ENCODE measurements at regions not wholly inside any gene's neighbourhood (a gene's known extent, or its start where the extent isn't known, plus 50 kb on each side); places are given as distances from the start of the nearest gene placed in this dataset.

DNA sequence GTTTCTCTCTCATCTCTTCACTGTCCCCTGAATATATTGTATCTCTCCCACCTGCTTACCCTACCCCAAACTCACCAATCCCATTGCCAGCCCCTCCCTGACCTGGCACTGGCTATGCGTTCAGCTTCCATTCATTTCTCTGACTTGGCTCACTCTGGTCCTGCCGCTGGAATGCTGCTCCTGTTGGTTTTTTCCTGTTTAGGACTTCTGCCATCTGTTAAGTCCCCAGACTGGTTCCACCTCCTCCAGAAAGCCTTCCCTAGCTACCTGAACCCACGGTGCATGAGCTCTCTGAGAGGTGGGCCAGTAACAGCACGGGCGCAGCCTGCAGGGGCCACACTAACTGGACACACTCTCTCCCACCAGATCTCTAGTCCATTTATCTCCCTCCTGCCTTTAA lies 80.2 kb downstream of the HIF1AN start:
- TF ChIP-seq, protein P1, sequence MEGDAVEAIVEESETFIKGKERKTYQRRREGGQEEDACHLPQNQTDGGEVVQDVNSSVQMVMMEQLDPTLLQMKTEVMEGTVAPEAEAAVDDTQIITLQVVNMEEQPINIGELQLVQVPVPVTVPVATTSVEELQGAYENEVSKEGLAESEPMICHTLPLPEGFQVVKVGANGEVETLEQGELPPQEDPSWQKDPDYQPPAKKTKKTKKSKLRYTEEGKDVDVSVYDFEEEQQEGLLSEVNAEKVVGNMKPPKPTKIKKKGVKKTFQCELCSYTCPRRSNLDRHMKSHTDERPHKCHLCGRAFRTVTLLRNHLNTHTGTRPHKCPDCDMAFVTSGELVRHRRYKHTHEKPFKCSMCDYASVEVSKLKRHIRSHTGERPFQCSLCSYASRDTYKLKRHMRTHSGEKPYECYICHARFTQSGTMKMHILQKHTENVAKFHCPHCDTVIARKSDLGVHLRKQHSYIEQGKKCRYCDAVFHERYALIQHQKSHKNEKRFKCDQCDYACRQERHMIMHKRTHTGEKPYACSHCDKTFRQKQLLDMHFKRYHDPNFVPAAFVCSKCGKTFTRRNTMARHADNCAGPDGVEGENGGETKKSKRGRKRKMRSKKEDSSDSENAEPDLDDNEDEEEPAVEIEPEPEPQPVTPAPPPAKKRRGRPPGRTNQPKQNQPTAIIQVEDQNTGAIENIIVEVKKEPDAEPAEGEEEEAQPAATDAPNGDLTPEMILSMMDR (IDR thresholded peaks at IDR 0.05): no peak
- Histone ChIP-seq H3K4me1 (no peaks in the 10 kb centered on the region), H3K27ac (no peak overlapping the region), H3K27me3 (ENCODE audit: insufficient read depth in 3 of 3, low read length in 2 of 3) (peaks cover 0 to 80% (median 29%) of the 10 kb centered on the region in 3 donors), H3K9me3 (no peaks in the 10 kb centered on the region), H3K36me3 (ENCODE audit: insufficient read depth in 1 of 2, low read depth in 1 of 2) (no peaks in the 10 kb centered on the region), H3K4me3 (no peak overlapping the region)
- intact Hi-C loops (cut with DNase I): no loop called here
- DNase-seq (no peak), ATAC-seq (no peak)
- 48 to 56% (median 49%) methylated on average over 5 of the region's 5 CpGs for WGBS, 3 donors

DNA sequence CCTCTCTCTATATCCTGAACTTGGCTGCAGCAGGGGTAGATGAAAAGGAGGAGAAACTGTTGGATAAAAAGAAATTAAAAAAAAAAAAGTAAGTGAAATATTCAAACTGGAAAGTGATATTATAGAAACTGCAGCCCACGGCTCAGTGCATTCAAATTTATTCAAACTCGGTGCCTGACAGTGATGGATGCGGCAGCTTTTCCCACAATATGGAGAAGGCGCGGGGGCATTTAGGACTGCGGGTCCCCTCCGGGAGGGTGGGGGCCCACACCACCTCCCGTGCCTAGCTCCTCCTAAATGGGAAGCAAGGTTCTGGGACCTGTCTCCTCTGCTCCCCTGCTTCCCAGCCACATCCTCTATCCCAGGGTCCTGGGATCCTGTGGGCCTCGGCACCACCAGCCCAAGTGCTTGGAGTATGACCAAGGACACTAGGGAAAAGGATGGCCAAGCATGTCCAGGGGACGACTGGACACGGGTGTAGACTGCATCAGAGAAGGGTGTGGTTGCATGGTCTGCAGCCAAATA lies 82.4 kb downstream of the HIF1AN start:
- ATAC-seq (no peak), DNase-seq (no peak)
- H3K36me3 ChIP-seq (ENCODE audit: insufficient read depth in 1 of 2, low read depth in 1 of 2): no peaks in the 10 kb centered on the region
- H3K4me1 ChIP-seq: no peaks in the 10 kb centered on the region
- TF ChIP-seq, protein P1 (IDR thresholded peaks at IDR 0.05): no peak
- H3K27ac ChIP-seq: no peak overlapping the region
- intact Hi-C loops (cut with DNase I): no loop called here
- H3K4me3 ChIP-seq: no peak overlapping the region
- H3K27me3 ChIP-seq (ENCODE audit: insufficient read depth in 3 of 3, low read length in 2 of 3): peaks cover 0 to 84% (median 26%) of the 10 kb centered on the region in 3 donors
- WGBS, 3 donors: 68 to 74% (median 70%) methylated on average over 11 of the region's 11 CpGs
- H3K9me3 ChIP-seq: no peaks in the 10 kb centered on the region

DNA sequence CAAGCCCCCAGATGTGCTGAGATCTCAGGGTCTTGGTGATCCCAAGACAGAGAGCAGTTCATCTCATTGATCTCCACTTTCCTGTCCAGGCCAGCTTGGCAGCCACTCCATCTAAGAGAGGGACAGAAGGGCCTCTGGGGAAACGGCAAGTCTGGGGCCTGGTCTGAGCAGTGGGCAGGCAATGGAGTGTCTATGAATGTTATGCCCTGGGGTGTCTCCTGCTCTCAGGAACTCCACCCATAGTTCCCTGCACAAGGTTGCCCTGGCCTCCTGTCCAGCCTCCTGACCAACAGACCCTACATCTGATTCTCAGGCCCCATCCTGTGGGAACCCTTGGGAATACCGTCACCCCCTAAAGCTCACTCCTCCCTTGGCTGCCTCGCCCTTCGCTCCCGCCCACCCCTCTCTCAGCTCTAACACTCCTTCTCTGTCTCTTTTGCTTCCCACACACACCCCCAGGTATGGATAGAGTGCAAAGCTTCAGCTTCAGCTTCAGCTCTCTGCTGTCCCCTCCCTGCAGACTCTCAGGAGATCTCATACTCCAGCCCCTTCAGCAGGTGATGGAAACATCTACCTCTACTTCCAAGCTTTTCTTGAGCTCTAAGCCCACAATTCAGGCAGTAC lies 83.0 kb downstream of the HIF1AN start:
- TF ChIP-seq, protein P1 (IDR thresholded peaks at IDR 0.05): no peak
- DNase-seq: no peak
- Histone ChIP-seq H3K36me3 (ENCODE audit: insufficient read depth in 1 of 2, low read depth in 1 of 2) (no peaks in the 10 kb centered on the region), H3K9me3 (no peaks in the 10 kb centered on the region), H3K27ac (no peak overlapping the region), H3K4me3 (no peak overlapping the region), H3K27me3 (ENCODE audit: insufficient read depth in 3 of 3, low read length in 2 of 3) (peaks cover 0 to 87% (median 28%) of the 10 kb centered on the region in 3 donors), H3K4me1 (no peaks in the 10 kb centered on the region)
- WGBS, 3 donors: 57 to 72% (median 67%) methylated on average over 5 of the region's 5 CpGs
- no peak for ATAC-seq
- intact Hi-C loops (cut with DNase I): no loop called here

DNA sequence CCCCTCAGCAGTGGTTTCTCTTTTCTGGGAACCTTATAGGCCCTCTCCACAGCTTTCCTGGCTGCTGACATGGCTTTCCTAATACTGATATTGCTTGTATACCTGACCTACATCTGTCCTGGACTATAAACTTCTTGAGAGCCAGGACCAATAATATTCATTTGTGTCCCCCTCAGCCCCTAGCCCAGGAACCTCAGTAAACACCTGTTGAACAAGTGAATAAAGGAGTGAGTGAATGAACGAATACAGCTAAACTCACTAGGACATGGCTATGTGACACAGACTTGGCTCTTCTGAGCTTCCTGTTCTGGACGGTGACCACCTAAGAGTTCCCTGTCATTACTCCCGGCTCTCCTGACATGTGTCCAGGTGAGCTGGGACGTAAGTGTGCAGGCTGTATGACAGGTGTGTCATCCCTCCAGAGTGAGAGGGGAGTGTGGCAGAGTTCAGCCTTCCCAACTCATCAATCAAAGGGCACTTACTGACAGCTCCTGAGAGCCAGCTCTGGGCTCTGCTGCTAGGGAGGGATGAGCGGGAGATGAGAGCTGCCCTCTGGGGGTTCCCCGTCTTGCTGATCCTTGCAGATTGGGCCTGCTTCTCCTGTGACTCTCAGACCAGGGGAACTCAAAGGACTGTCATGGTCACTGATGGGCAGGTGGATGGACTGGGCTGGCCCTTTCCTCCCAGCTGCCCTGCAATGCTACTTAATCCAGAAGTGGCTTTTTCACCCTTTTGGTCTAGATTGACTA lies 84.5 kb downstream of the HIF1AN start:
- no peaks in the 10 kb centered on the region for H3K4me1 ChIP-seq
- WGBS, 3 donors: 61 to 66% (median 62%) methylated on average over 6 of the region's 6 CpGs
- TF ChIP-seq, protein P1 (IDR thresholded peaks at IDR 0.05): no peak
- DNase-seq: no peak
- ATAC-seq: no peak
- no peak overlapping the region for H3K27ac ChIP-seq
- H3K9me3 ChIP-seq: no peaks in the 10 kb centered on the region
- H3K4me3 ChIP-seq: no peak overlapping the region
- intact Hi-C loops (cut with DNase I): no loop called here
- no peaks in the 10 kb centered on the region for H3K36me3 ChIP-seq (ENCODE audit: insufficient read depth in 1 of 2, low read depth in 1 of 2)
- peaks cover 0 to 95% (median 29%) of the 10 kb centered on the region in 3 donors for H3K27me3 ChIP-seq (ENCODE audit: insufficient read depth in 3 of 3, low read length in 2 of 3)
